ENCODE measurements at regions not wholly inside any gene's neighbourhood (a gene's known extent, or its start where the extent isn't known, plus 50 kb on each side); places are given as distances from the start of the nearest gene placed in this dataset.

DNA sequence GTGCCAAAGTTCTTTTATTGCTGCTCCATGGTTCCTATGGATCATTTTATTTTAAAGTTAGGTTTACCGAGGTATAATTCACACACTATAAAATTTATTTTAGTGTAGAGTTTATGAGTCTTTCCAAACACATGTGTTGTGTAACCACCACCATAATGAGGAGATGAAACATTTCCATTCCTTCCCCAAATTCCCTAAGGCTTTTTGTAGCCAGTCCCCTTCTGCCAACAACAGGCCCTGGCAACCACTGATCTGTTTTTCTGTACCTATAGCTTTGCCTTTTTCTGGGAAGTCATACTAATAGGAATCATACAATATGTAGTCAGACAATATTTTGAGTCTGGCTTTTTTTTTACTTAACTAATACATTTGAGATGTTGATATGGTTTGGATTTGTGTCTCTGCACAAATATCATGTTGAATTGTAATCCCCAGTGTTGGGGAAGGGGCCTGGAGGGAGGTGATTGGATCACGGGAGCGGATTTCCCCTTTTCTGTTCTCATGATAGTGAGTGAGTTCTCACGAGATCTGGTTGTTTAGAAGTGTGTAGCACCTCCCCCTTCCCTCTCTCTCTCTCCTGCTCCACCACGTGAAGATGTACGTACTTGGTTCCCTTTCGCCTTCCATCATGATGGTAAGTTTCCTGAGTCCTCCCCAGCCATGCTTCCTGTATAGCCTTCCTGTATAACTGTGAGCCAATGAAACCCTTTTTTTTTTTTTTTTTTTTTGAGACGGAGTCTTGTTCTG, 59.6 kb upstream of the DHX15 start:
- Histone ChIP-seq H3K9me3 (no peaks in the 10 kb centered on the region), H3K27me3 (no peaks in the 10 kb centered on the region)
- DNase-seq, result no peak

DNA sequence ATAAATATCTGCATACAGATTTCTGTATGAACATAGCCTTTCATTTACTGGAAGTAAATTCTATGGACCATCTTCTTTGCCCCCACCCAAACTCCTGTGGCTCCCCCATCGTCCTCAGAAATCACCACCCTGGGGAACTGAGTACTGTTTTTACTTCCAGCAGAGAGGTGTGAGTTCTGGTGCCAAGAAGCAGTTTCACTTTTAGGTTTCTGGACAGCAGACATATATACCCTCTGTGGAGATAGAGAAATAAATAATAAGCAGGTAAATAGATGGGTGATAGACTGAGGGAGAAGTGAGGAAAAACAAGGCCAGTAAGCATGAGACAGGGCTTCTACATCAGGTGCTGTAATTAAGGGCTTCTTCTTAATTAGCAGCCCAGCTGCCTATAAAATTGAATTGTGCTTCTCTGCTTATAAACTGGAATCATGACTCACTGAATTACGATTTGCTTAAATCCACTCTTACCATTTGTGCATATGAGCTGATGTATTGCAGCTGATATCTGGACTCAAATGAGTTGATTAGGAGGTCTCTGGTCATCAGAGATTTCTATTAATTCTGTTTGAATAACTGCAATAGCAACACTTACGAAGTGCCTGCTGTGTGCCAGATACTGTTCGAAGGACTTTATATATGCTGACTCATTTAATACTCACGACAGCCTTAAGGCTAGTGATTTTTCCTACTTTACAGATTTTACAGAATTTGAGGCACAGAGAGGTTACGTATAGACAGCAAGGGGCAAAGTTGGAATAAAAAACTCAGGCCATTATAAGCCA, 60.8 kb upstream of the DHX15 start:
- TF ChIP-seq, protein P1, sequence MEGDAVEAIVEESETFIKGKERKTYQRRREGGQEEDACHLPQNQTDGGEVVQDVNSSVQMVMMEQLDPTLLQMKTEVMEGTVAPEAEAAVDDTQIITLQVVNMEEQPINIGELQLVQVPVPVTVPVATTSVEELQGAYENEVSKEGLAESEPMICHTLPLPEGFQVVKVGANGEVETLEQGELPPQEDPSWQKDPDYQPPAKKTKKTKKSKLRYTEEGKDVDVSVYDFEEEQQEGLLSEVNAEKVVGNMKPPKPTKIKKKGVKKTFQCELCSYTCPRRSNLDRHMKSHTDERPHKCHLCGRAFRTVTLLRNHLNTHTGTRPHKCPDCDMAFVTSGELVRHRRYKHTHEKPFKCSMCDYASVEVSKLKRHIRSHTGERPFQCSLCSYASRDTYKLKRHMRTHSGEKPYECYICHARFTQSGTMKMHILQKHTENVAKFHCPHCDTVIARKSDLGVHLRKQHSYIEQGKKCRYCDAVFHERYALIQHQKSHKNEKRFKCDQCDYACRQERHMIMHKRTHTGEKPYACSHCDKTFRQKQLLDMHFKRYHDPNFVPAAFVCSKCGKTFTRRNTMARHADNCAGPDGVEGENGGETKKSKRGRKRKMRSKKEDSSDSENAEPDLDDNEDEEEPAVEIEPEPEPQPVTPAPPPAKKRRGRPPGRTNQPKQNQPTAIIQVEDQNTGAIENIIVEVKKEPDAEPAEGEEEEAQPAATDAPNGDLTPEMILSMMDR (IDR thresholded peaks at IDR 0.05), result no peak
- no peak for TF ChIP-seq POLR2A (IDR thresholded peaks at IDR 0.05)
- intact Hi-C loops (cut with DNase I; ENCODE audit: low total_unique reads), result no loop called here
- no peaks in the 10 kb centered on the region for H3K9me3 ChIP-seq
- no peaks in the 10 kb centered on the region for H3K4me1 ChIP-seq
- no peak for DNase-seq
- H3K36me3 ChIP-seq, result no peaks in the 10 kb centered on the region
- no peak overlapping the region for H3K4me3 ChIP-seq
- no peaks in the 10 kb centered on the region for H3K27me3 ChIP-seq
- H3K27ac ChIP-seq, result no peak overlapping the region

More for the DNA sequence above, 59.6 kb upstream of the DHX15 start:
- H3K36me3 ChIP-seq, result no peaks in the 10 kb centered on the region
- H3K4me1 ChIP-seq, result no peaks in the 10 kb centered on the region
- intact Hi-C loops (cut with DNase I; ENCODE audit: low total_unique reads), result no loop called here
- no peak overlapping the region for H3K27ac ChIP-seq
- H3K4me3 ChIP-seq, result no peak overlapping the region
- TF ChIP-seq, protein P1 (IDR thresholded peaks at IDR 0.05), result no peak
- no peak for TF ChIP-seq POLR2A (IDR thresholded peaks at IDR 0.05)

DNA sequence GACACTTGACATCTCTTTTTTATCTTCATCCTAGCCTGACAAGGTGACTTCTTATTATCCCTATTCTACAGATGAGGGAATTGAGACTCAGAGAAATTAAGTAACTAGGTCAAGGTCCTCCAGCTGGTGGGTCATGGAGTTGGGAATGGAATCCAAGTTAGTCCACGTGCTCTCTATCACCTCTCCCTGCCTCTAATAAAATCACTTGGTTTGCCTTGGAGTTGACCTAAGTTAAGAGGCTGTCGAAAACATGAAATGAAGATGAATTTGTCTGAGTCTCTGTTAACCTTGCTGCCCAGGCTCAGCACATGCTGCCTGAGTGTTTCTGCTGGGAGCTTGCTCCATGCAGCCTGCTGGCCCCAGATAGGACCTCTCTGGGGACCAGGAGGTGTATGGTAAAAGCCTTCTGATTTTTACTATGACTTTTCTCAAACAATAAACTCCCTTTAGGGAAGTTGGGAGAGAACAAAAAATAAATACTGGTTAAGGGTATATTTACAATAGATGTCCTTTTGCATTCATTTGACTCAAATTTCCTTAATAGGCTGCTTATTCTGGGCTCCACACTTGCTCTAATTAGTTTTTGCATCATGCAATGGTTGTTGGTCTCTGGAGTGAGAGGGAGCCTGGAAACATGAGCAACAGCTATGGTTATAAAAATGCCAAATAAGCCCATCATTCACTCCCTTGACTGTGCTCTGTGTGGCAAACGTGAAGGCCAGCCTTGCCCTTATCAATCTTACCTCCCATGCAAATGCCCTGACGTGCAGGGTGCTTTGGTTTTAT, 61.6 kb upstream of the DHX15 start:
- no peak for DNase-seq
- Histone ChIP-seq H3K4me3 (no peak overlapping the region), H3K9me3 (no peaks in the 10 kb centered on the region), H3K27ac (no peak overlapping the region), H3K4me1 (no peaks in the 10 kb centered on the region), H3K27me3 (no peaks in the 10 kb centered on the region), H3K36me3 (no peaks in the 10 kb centered on the region)
- TF ChIP-seq POLR2A (IDR thresholded peaks at IDR 0.05), result no peak
- TF ChIP-seq, protein P1 (IDR thresholded peaks at IDR 0.05), result no peak
- intact Hi-C loops (cut with DNase I; ENCODE audit: low total_unique reads), result no loop called here

DNA sequence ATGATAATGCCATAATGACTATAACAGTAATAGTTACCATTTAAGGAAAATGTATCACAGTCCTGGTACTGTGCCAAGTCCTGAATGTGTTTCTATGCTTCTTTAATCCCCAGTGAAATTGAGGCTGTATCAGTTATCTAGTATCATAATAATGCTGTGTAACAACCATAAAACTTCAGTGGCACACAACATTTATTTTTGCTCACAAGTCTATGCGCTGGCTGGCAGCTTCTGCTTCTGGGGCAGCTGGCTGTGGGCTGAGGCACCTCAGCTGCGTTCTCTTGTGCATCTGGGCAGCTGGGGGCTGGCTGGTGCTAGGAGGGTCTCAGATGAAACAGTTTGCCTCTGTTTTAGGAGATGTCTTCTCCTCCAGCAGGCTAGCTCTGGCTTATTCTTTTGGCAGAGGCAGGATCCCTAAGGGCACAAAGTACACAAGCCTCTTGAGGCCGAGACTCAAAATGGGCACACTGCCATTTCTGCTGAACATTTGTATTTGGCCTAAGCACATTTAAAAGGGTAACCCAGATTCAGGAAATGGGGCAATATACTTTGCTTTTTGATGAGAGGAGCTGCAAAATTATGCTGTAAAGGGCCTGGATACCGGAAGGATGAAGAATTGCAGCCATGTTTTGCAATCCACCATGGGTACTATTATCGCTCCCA, 62.6 kb upstream of the DHX15 start:
- Histone ChIP-seq H3K9me3 (no peaks in the 10 kb centered on the region), H3K27me3 (no peaks in the 10 kb centered on the region), H3K36me3 (no peaks in the 10 kb centered on the region), H3K27ac (no peak overlapping the region), H3K4me3 (no peak overlapping the region), H3K4me1 (no peaks in the 10 kb centered on the region)
- DNase-seq, result no peak
- intact Hi-C loops (cut with DNase I; ENCODE audit: low total_unique reads), result no loop called here
- TF ChIP-seq, protein P1 (IDR thresholded peaks at IDR 0.05), result no peak
- no peak for TF ChIP-seq POLR2A (IDR thresholded peaks at IDR 0.05)

Measured in uterus (tissue), 3 donors.